Mucosa of stomach (tissue), 1 donor: ENCODE measurements at regions not wholly inside any gene's neighbourhood (a gene's known extent, or its start where the extent isn't known, plus 50 kb on each side); places are given as distances from the start of the nearest gene placed in this dataset.

Experiments
- H3K27me3 ChIP-seq: one replicate; pipeline ENCODE4 v1.7.0; 2013; ENCODE audit warnings: mild to moderate bottlenecking, low read length; ENCODE audit not compliant: control insufficient read depth, insufficient read depth
- H3K36me3 ChIP-seq: one replicate; pipeline ENCODE4 v1.7.0; 2013; ENCODE audit warnings: low read length; ENCODE audit not compliant: control insufficient read depth, insufficient read depth
- H3K4me1 ChIP-seq: one replicate; pipeline ENCODE4 v1.7.0; 2013; ENCODE audit warnings: mild to moderate bottlenecking, low read length; ENCODE audit not compliant: control insufficient read depth, insufficient read depth
- H3K4me3 ChIP-seq: one replicate; pipeline ENCODE4 v1.7.0; 2013; ENCODE audit warnings: low read length
- H3K9ac ChIP-seq: one replicate; pipeline ENCODE4 v1.7.0; 2013; ENCODE audit warnings: mild to moderate bottlenecking, low read length, moderate library complexity
- H3K9me3 ChIP-seq: one replicate; pipeline ENCODE4 v1.7.0; 2013; ENCODE audit warnings: mild to moderate bottlenecking, low read length, moderate library complexity; ENCODE audit not compliant: control insufficient read depth
- donor health status: Pancreatic carcinoma.

- Histone ChIP-seq H3K9me3 (no peaks in the 10 kb centered on the region), H3K4me1 (no peaks in the 10 kb centered on the region), H3K36me3 (no peaks in the 10 kb centered on the region), H3K4me3 (no peak overlapping the region), H3K9ac (no peak overlapping the region), H3K27me3 (no peaks in the 10 kb centered on the region)
Measured at GRCh38 chr2:116717832-116718231, 1096.7 kb upstream of the DDX18 start.

DNA sequence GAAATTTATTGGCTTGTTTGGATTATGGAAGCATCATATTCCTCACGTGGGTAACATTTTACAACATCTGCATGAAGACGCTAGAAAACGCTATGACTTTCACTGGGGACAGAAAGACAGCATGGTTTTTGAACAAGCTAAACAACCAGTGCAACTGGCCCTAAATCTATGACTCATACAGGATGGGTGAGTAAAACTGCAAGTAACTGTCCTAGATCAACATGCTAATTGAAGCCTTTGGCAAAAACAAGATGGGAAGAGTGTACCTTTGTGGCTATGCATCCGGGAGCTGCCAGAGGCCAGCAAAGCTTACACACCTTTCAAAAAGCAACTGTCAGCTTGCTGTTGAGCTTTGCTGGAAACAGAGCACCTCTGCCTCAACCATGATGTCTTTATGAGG lies 1096.0 kb upstream of the DDX18 start:
- H3K27me3 ChIP-seq = no peaks in the 10 kb centered on the region
- no peaks in the 10 kb centered on the region for H3K36me3 ChIP-seq
- H3K9ac ChIP-seq = no peak overlapping the region
- H3K9me3 ChIP-seq = no peaks in the 10 kb centered on the region
- no peak overlapping the region for H3K4me3 ChIP-seq
- no peaks in the 10 kb centered on the region for H3K4me1 ChIP-seq

- Histone ChIP-seq H3K9me3 (no peaks in the 10 kb centered on the region), H3K27me3 (no peaks in the 10 kb centered on the region), H3K36me3 (no peaks in the 10 kb centered on the region), H3K9ac (no peak overlapping the region), H3K4me1 (no peaks in the 10 kb centered on the region), H3K4me3 (no peak overlapping the region)
Measured at GRCh38 chr2:116719836-116720235, 1094.7 kb upstream of the DDX18 start.

DNA sequence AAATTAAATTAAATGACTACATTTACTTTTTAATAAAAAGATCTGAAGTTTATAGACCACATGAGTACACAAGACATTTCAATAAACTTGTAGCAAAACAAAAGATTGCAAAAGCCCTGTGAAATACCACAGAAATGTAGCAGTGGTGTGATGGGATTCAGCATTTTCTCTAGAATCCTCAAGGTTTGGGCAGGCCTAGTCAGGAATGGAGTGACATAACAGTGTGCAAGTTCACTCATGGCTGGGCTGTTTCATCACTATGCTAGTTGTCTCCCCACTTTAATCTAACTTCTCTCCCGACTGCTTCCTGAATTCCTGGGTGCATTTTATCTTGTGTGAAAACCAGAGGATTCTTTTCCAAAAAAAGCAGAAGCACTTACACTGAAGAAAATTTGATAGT lies 1089.9 kb upstream of the DDX18 start:
- H3K4me1 ChIP-seq = no peaks in the 10 kb centered on the region
- H3K4me3 ChIP-seq = no peak overlapping the region
- no peaks in the 10 kb centered on the region for H3K36me3 ChIP-seq
- no peak overlapping the region for H3K9ac ChIP-seq
- H3K27me3 ChIP-seq = no peaks in the 10 kb centered on the region
- no peaks in the 10 kb centered on the region for H3K9me3 ChIP-seq

DNA sequence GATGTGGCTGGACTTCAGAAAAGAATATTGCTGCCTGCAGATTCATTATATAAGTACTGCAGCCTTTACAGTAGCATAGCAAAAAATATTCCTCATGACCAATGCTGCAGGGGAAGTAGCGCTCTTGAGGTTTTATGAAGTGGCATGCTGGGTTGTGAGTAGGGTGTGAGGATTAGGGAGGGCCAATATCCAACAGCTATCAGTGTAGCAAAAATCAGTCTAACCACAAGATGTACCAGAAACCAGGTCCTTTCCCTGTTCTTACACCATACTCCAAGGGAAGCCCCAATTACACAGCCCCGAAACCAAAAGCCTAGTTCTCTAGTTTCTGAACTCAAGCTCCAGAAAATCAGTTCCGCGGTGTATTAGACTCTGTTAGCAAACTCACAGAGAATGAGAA lies 1082.2 kb upstream of the DDX18 start:
- Histone ChIP-seq H3K36me3 (no peaks in the 10 kb centered on the region), H3K4me1 (no peaks in the 10 kb centered on the region), H3K9ac (no peak overlapping the region), H3K27me3 (no peaks in the 10 kb centered on the region), H3K4me3 (no peak overlapping the region), H3K9me3 (no peaks in the 10 kb centered on the region)

DNA sequence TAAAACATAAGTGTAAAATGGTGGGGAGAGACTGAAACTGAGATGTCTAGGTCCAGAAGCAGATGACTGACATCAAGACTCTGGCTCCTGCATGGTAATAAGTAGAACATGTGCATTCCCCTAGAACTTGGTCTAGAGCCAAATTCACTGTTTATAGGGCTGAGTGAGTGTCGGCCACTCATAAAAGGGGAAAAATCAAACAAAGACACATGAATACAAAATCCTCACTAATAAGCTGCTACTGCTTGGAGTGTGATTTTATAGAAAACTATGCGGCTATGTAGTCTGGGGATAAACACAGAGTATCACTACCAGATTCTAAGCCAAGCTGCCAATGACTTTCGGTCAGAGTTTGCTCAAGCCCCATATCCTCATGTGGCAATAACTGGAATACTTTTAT lies 1080.8 kb upstream of the DDX18 start:
- H3K27me3 ChIP-seq = no peaks in the 10 kb centered on the region
- H3K4me1 ChIP-seq = no peaks in the 10 kb centered on the region
- no peak overlapping the region for H3K4me3 ChIP-seq
- H3K9ac ChIP-seq = no peak overlapping the region
- no peaks in the 10 kb centered on the region for H3K9me3 ChIP-seq
- no peaks in the 10 kb centered on the region for H3K36me3 ChIP-seq

- Histone ChIP-seq H3K27me3 (no peaks in the 10 kb centered on the region), H3K4me3 (no peak overlapping the region), H3K9ac (no peak overlapping the region), H3K36me3 (no peaks in the 10 kb centered on the region), H3K9me3 (no peaks in the 10 kb centered on the region), H3K4me1 (no peaks in the 10 kb centered on the region)
Measured at GRCh38 chr2:116737951-116738350, 1076.5 kb upstream of the DDX18 start.

DNA sequence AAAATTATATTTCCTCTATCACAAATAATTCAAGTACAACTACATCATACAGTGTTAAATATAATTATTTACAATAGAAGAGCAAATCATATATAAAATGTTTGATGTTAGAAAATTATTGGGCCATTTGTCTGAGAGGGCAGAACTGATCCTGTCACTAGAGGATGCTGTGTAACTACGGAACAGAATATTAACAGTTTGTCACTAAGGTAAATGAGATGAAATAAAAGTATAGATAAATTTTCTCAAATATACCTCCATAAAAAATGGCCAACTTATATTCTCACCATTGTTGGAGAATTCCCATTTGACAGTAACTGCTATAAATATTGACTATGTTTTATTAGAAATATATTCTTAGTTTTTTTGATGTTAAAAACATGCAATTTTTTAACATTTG lies 1067.4 kb upstream of the DDX18 start:
- no peaks in the 10 kb centered on the region for H3K4me1 ChIP-seq
- no peak overlapping the region for H3K4me3 ChIP-seq
- no peaks in the 10 kb centered on the region for H3K27me3 ChIP-seq
- H3K9me3 ChIP-seq = no peaks in the 10 kb centered on the region
- no peaks in the 10 kb centered on the region for H3K36me3 ChIP-seq
- no peak overlapping the region for H3K9ac ChIP-seq

DNA sequence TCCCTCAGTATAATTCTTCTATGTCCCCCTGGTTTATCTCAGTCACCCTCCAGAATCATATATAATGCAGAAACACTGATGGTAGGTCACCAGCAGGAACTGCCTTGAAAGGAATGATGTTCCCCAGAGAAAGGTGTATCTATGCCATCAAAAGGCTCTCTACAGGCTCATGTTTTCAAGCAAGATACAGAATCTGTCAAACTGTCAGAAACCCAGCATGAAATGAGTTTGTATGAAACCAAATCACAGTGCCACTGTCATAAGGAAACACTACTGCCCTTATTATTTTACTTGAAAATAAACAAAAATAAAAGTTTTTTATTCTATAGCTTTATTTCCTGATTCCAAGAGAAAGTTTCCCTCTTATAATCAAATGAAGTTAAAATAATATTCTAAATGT lies 1064.5 kb upstream of the DDX18 start:
- H3K4me1 ChIP-seq = no peaks in the 10 kb centered on the region

DNA sequence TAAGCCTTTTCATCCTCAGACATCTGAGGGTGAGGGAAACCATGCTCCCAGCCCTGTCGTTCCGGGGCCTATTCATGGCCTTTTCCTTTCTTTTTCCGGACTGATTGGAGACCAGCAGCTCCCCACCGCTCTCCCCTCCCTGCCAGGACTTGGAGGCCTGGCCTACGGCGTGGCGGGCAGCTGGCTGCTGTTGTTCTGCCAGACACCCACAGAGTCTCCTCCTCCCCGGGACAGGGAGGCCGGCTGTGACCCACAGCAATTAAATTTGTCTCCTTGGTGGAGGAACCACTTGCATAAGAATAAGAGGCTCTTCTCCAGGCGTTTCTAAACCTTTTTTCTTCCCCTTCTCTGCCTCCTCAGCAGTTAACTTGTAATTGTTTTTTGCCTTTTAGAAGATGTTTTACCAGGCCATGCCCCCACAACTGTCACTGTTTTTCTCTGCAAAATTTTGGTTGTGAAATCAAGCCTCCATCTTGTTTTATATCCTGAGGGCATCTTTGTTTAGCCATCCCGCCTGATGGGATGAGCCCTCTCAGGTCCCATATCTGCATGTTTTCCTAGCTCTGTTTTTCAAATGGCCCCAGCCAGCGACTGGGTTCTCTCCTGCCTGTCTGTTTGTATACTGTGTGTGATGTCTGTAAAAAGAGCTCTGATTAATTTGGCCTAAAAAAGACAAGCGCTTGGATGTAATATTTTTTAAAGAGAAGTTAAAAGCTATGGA lies 1060.0 kb upstream of the DDX18 start:
- Histone ChIP-seq H3K4me3 (no peak overlapping the region), H3K36me3 (no peaks in the 10 kb centered on the region), H3K9me3 (no peaks in the 10 kb centered on the region), H3K9ac (no peak overlapping the region), H3K27me3 (no peaks in the 10 kb centered on the region), H3K4me1 (no peaks in the 10 kb centered on the region)

More for the DNA sequence above, 1064.5 kb upstream of the DDX18 start:
- no peak overlapping the region for H3K4me3 ChIP-seq
- no peaks in the 10 kb centered on the region for H3K27me3 ChIP-seq
- no peaks in the 10 kb centered on the region for H3K36me3 ChIP-seq
- no peak overlapping the region for H3K9ac ChIP-seq
- H3K9me3 ChIP-seq = no peaks in the 10 kb centered on the region

DNA sequence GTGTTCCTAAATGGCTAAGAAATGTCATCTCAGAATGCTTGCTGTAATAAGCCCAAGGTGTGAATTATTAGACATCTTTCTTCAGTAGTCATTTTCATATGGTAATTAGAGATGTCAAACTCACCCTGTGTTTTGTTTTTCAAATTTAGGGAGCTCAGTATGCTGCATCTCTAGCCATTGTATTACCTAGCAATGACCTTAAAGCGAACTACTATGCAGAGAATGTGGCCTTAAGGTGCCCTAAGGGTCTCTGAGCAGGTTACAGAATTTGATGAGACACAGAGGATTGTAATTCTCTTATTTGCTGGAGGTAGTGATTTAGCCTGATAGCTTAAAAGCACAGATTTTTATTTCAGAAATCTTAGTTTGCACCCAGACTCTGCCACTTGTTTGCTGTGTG lies 1052.6 kb upstream of the DDX18 start:
- no peaks in the 10 kb centered on the region for H3K4me1 ChIP-seq
- H3K36me3 ChIP-seq = no peaks in the 10 kb centered on the region
- no peak overlapping the region for H3K4me3 ChIP-seq
- H3K9ac ChIP-seq = no peak overlapping the region
- H3K27me3 ChIP-seq = no peaks in the 10 kb centered on the region
- H3K9me3 ChIP-seq = no peaks in the 10 kb centered on the region

DNA sequence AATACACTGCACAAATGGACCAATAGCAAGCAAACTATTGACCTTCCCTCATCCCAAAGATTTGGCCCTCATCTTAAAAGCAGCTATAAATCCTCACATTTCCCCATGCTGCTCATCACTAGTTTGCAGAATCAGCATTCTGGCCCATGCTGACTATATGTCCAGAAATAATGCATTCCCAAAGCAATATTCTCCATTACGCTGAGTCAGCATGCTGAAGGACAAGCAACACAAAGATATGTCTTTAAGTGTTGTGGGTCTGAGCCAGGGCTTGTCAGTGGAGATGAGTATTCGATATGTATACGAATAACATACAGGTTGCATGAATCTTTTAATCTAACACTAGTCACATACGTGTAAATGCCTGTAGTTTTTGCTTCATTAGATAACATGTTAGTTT lies 1045.0 kb upstream of the DDX18 start:
- Histone ChIP-seq H3K9me3 (no peaks in the 10 kb centered on the region), H3K36me3 (no peaks in the 10 kb centered on the region), H3K4me1 (no peaks in the 10 kb centered on the region), H3K4me3 (no peak overlapping the region), H3K27me3 (no peaks in the 10 kb centered on the region), H3K9ac (no peak overlapping the region)

GRCh38 chr2:116776556-116776955 lies 1037.9 kb upstream of the DDX18 start:
- H3K9me3 ChIP-seq = no peaks in the 10 kb centered on the region
- H3K27me3 ChIP-seq = no peaks in the 10 kb centered on the region
- no peaks in the 10 kb centered on the region for H3K36me3 ChIP-seq
- no peak overlapping the region for H3K9ac ChIP-seq
- no peak overlapping the region for H3K4me3 ChIP-seq
- no peaks in the 10 kb centered on the region for H3K4me1 ChIP-seq
